ENCODE measurements at regions not wholly inside any gene's neighbourhood (a gene's known extent, or its start where the extent isn't known, plus 50 kb on each side); places are given as distances from the start of the nearest gene placed in this dataset.

DNA sequence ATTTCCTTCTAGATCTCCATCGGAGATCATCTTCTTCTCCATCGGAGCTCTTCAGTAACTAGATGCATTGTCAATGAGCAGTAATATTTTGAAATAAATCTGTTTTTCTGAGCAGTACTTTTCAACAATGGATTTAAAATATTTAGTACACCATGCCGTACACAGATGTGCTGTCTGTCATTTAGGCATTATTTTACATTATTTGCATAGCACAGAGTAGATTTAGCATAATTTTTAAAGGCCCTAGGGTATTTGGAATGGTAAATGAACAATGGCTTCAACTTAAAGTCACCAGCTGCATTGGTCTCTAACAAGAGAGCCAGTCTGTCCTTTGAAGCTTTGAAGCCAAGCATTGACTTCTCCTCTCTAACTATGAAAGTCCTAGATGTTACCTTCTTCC, 95.4 kb upstream of the ANKFN1 start:
- H3K79me2 ChIP-seq (replicated peaks; ENCODE audit: insufficient read depth, low read length), result no peaks in the 10 kb centered on the region
- no peak for TF ChIP-seq REST (IDR thresholded peaks at IDR 0.05; ENCODE audit: borderline replicate concordance)
- no peak for TF ChIP-seq TAF1 (IDR thresholded peaks at IDR 0.05; ENCODE audit: low read depth)
- no peak for TF ChIP-seq POLR2AphosphoS5 (IDR thresholded peaks at IDR 0.05)
- TF ChIP-seq SMC3 (conservative IDR thresholded peaks at IDR 0.05; ENCODE audit: poor library complexity), result no peak
- no peak for TF ChIP-seq RAD21 (conservative IDR thresholded peaks at IDR 0.05)
- no peak for TF ChIP-seq EZH2 (IDR thresholded peaks at IDR 0.05; ENCODE audit: borderline replicate concordance, insufficient read depth, low read length, poor library complexity, severe bottlenecking)
- TF ChIP-seq CTCF (IDR thresholded peaks at IDR 0.05; ENCODE audit: poor library complexity, severe bottlenecking), result no peak
- TF ChIP-seq EP300 (conservative IDR thresholded peaks at IDR 0.05; ENCODE audit: poor library complexity, severe bottlenecking), result no peak
- no peak for TF ChIP-seq MXI1 (conservative IDR thresholded peaks at IDR 0.05; ENCODE audit: poor library complexity, severe bottlenecking)
- no peak overlapping the region for H3K4me3 ChIP-seq (ENCODE audit: low read length)
- no peak overlapping the region for H3K27ac ChIP-seq (ENCODE audit: low read length)
- no peak overlapping the region for H3K4me2 ChIP-seq (ENCODE audit: low read length)
- H3K27me3 ChIP-seq (ENCODE audit: insufficient read depth, low read depth, low read length), result no peaks in the 10 kb centered on the region
- H3K9ac ChIP-seq (ENCODE audit: low read length), result no peak overlapping the region
- no peaks in the 10 kb centered on the region for H3F3A ChIP-seq (ENCODE audit: insufficient read depth, low read length, poor library complexity, severe bottlenecking)
- no peaks in the 10 kb centered on the region for H3K36me3 ChIP-seq (ENCODE audit: insufficient read depth, low read length)
- no peaks in the 10 kb centered on the region for H4K20me1 ChIP-seq (ENCODE audit: insufficient read depth)
- H3K9me3 ChIP-seq (ENCODE audit: low read length), result no peaks in the 10 kb centered on the region
- no peak overlapping the region for H2AFZ ChIP-seq (ENCODE audit: low read depth, low read length)
- no peaks in the 10 kb centered on the region for H3K9me2 ChIP-seq (ENCODE audit: insufficient read depth, low read length)

DNA sequence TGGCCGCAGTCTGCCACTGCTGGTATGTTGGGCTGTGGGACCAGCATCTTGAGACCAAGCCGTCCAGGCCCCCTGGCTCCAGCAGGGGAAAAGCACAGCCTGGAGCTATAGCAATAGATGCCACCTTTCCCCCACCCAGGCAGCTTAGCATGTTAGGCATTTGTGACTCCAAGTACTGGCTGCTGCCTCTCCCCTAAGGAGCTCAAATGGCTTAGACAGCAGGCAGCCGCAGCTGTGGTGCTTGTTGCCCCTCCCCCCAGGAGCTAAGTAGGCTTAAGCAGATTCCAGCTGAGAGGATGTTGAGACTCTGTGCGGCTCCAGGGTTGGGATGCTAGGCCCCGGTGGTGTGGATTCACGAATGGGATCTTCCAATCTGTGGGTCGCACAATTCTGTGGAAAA, 88.8 kb upstream of the ANKFN1 start:
- no peaks in the 10 kb centered on the region for H3K27me3 ChIP-seq (ENCODE audit: insufficient read depth, low read depth, low read length)
- no peaks in the 10 kb centered on the region for H3K36me3 ChIP-seq (ENCODE audit: insufficient read depth, low read length)
- H3K79me2 ChIP-seq (replicated peaks; ENCODE audit: insufficient read depth, low read length), result no peaks in the 10 kb centered on the region
- no peaks in the 10 kb centered on the region for H3K9me2 ChIP-seq (ENCODE audit: insufficient read depth, low read length)
- H3K4me3 ChIP-seq (ENCODE audit: low read length), result no peak overlapping the region
- H3K9me3 ChIP-seq (ENCODE audit: low read length), result no peaks in the 10 kb centered on the region
- TF ChIP-seq EP300 (conservative IDR thresholded peaks at IDR 0.05; ENCODE audit: poor library complexity, severe bottlenecking), result no peak
- TF ChIP-seq EZH2 (IDR thresholded peaks at IDR 0.05; ENCODE audit: borderline replicate concordance, insufficient read depth, low read length, poor library complexity, severe bottlenecking), result no peak
- TF ChIP-seq POLR2AphosphoS5 (IDR thresholded peaks at IDR 0.05), result no peak
- no peak for TF ChIP-seq SMC3 (conservative IDR thresholded peaks at IDR 0.05; ENCODE audit: poor library complexity)
- no peaks in the 10 kb centered on the region for H3F3A ChIP-seq (ENCODE audit: insufficient read depth, low read length, poor library complexity, severe bottlenecking)
- no peak overlapping the region for H2AFZ ChIP-seq (ENCODE audit: low read depth, low read length)
- no peak overlapping the region for H3K4me2 ChIP-seq (ENCODE audit: low read length)
- no peak overlapping the region for H3K27ac ChIP-seq (ENCODE audit: low read length)
- H4K20me1 ChIP-seq (ENCODE audit: insufficient read depth), result no peaks in the 10 kb centered on the region
- H3K9ac ChIP-seq (ENCODE audit: low read length), result no peak overlapping the region
